Sigmoid colon (tissue), 4 donors: ENCODE measurements at regions not wholly inside any gene's neighbourhood (a gene's known extent, or its start where the extent isn't known, plus 50 kb on each side); places are given as distances from the start of the nearest gene placed in this dataset.

Experiments
- CTCF ChIP-seq, 4 experiments: fragments of 450-650 bp in 3 of 4; fragments of 200-600 bp in 1 of 4; IDR thresholded peaks; one replicate each; pipeline ENCODE4 v1.5.1; 2016 to 2019; ENCODE audit warnings: antibody characterized with exemption in 4 of 4, mild to moderate bottlenecking in 3 of 4, moderate library complexity in 2 of 4
- EP300 ChIP-seq, 4 donors: sonication (generic); formaldehyde crosslinking; IDR thresholded peaks; one replicate each; pipeline ENCODE4 v1.6.1; 2017; ENCODE audit warnings: antibody characterized with exemption in 4 of 4
- POLR2A ChIP-seq, 2 donors: fragments of 450-650 bp; IDR thresholded peaks; one replicate each; pipeline ENCODE4 v1.6.1; 2016; ENCODE audit warnings: antibody characterized with exemption in 2 of 2, mild to moderate bottlenecking in 2 of 2, moderate library complexity in 2 of 2
- POLR2AphosphoS5 ChIP-seq, 4 donors: sonication (generic); formaldehyde crosslinking; IDR thresholded peaks; one replicate each; pipeline ENCODE4 v1.6.1; 2017; ENCODE audit warnings: antibody characterized with exemption in 4 of 4

- TF ChIP-seq CTCF (IDR thresholded peaks at IDR 0.05) (no peak), POLR2A (IDR thresholded peaks at IDR 0.05) (no peak), POLR2AphosphoS5 (IDR thresholded peaks at IDR 0.05) (no peak), EP300 (IDR thresholded peaks at IDR 0.05) (no peak)
These were observed 373.3 kb upstream of the THBS1 start for GRCh38 chr15:39207532-39208115.
